Neuronal stem cell (in vitro differentiated cells): ENCODE measurements at regions not wholly inside any gene's neighbourhood (a gene's known extent, or its start where the extent isn't known, plus 50 kb on each side); places are given as distances from the start of the nearest gene placed in this dataset.

Experiments
- DNase-seq: peaks from one replicate; pipeline ENCODE4 v3.0.0-alpha.2; 2013; ENCODE audit warnings: low spot score
- H2AFZ ChIP-seq: one replicate; pipeline ENCODE4 v1.6.1; 2013; ENCODE audit warnings: mild to moderate bottlenecking, low read length, inconsistent platforms
- H2AK5ac ChIP-seq: 2 replicates; pipeline ENCODE4 v1.6.1; 2013; ENCODE audit warnings: low read depth, mild to moderate bottlenecking, inconsistent platforms, low read length, moderate library complexity, mixed read lengths
- H2BK120ac ChIP-seq: 2 replicates; pipeline ENCODE4 v1.6.1; 2013; ENCODE audit warnings: low read depth, mild to moderate bottlenecking, inconsistent platforms, low read length, moderate library complexity, mixed read lengths
- H2BK12ac ChIP-seq: one replicate; pipeline ENCODE4 v1.6.1; 2013; ENCODE audit warnings: low read length, inconsistent platforms
- H2BK15ac ChIP-seq: 2 replicates; pipeline ENCODE4 v1.6.1; 2013; ENCODE audit warnings: mild to moderate bottlenecking, low read length, inconsistent platforms, mixed read lengths
- H2BK5ac ChIP-seq: one replicate; pipeline ENCODE4 v1.6.1; 2013; ENCODE audit warnings: inconsistent platforms, mild to moderate bottlenecking, low read length, moderate library complexity
- H3K14ac ChIP-seq: one replicate; pipeline ENCODE4 v1.6.1; 2013; ENCODE audit warnings: low read length, inconsistent platforms
- H3K18ac ChIP-seq: 2 replicates; pipeline ENCODE4 v1.6.1; 2013; ENCODE audit warnings: low read length, inconsistent platforms
- H3K23ac ChIP-seq: 2 replicates; pipeline ENCODE4 v1.6.1; 2013; ENCODE audit warnings: low read depth, mild to moderate bottlenecking, mixed read lengths, low read length, inconsistent platforms; ENCODE audit not compliant: poor library complexity
- H3K27ac ChIP-seq: replicated peaks from 3 replicates; pipeline ENCODE4 v1.5.1; 2013; ENCODE audit warnings: low read length, inconsistent platforms
- H3K27me3 ChIP-seq, 3 experiments: 2 replicates each; pipeline ENCODE4 v1.6.1; 2013; ENCODE audit warnings: low read length in 3 of 3, mild to moderate bottlenecking in 2 of 3, inconsistent platforms in 1 of 3, low read depth in 1 of 3, mixed read lengths in 1 of 3, moderate library complexity in 1 of 3; ENCODE audit not compliant: control insufficient read depth in 3 of 3, insufficient read depth in 3 of 3
- H3K36me3 ChIP-seq, 2 donors: replicated peaks in 1 of 2; 2 replicates each; pipeline ENCODE4 v1.6.1; 2013; ENCODE audit warnings: low read length in 2 of 2; ENCODE audit not compliant: control insufficient read depth in 2 of 2, insufficient read depth in 2 of 2
- H3K4ac ChIP-seq: 2 replicates; pipeline ENCODE4 v1.6.1; 2013; ENCODE audit warnings: inconsistent platforms, mild to moderate bottlenecking, low read length, moderate library complexity
- H3K4me1 ChIP-seq, 2 donors: 1 replicate in 1 of 2; 2 replicates in 1 of 2; pipeline ENCODE4 v1.6.1; 2013; ENCODE audit warnings: low read length in 2 of 2, low read depth in 1 of 2; ENCODE audit not compliant: control insufficient read depth in 2 of 2, insufficient read depth in 1 of 2
- H3K4me2 ChIP-seq: one replicate; pipeline ENCODE4 v1.6.1; 2013; ENCODE audit warnings: mild to moderate bottlenecking, low read length, inconsistent platforms; ENCODE audit not compliant: insufficient read depth, poor library complexity, severe bottlenecking
- H3K4me3 ChIP-seq, 2 donors: 2 replicates each; pipeline ENCODE4 v1.5.1; 2013; ENCODE audit warnings: low read length in 2 of 2, mild to moderate bottlenecking in 2 of 2, inconsistent platforms in 1 of 2, moderate library complexity in 1 of 2
- H3K79me1 ChIP-seq: one replicate; pipeline ENCODE4 v1.6.1; 2013; ENCODE audit warnings: low read depth, mild to moderate bottlenecking, inconsistent platforms, low read length, moderate library complexity
- H3K9ac ChIP-seq: one replicate; pipeline ENCODE4 v1.6.1; 2013; ENCODE audit warnings: mild to moderate bottlenecking, low read depth, low read length, inconsistent platforms; ENCODE audit not compliant: poor library complexity
- H3K9me3 ChIP-seq, 2 donors: replicated peaks in 1 of 2; 2 replicates each; pipeline versions ENCODE3 to v1.6.1; 2013; ENCODE audit warnings: low read length in 2 of 2, mild to moderate bottlenecking in 2 of 2, inconsistent platforms in 1 of 2, low read depth in 1 of 2, mixed read lengths in 1 of 2, moderate library complexity in 1 of 2; ENCODE audit not compliant: control insufficient read depth in 2 of 2, insufficient read depth in 1 of 2
- H4K8ac ChIP-seq: one replicate; pipeline ENCODE4 v1.6.1; 2013; ENCODE audit warnings: low read depth, mild to moderate bottlenecking, inconsistent platforms, low read length, moderate library complexity
- H4K91ac ChIP-seq: one replicate; pipeline ENCODE4 v1.6.1; 2013; ENCODE audit warnings: low read length, low read depth, mild to moderate bottlenecking, inconsistent platforms; ENCODE audit not compliant: poor library complexity
- WGBS, 2 donors: extraction: QIAGEN DNeasy Blood & Tissue Kit; methylation state at CpG; one replicate each; pipeline ENCODE4 v1.1.7; 2013; ENCODE audit warnings: missing lambda C conversion rate in 2 of 2, mixed read lengths in 1 of 2; ENCODE audit not compliant: insufficient read length in 2 of 2, insufficient replicate concordance in 1 of 2; ENCODE audit errors: extremely low coverage in 2 of 2; 5-methylcytosine and 5-hydroxymethylcytosine counted together

DNA sequence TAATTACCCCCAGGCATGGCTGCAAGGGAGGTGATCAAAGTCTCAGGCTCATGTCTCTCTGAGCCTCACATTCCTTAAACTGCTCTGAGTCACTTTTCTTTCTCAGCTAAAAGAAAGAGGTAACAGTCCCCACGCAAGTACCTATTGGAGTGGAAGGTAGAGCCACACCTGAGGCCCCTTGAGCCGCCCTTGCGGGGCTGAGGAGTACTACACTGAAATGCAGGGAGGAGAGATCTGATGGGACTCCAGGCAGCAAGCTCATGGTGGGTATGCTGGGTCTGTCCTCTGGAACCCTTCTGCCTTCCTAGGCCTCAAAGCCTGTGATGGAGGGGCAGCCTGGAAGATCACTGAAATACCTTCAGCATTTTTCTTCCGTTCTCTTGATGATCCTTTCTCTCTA is 960.0 kb downstream of the DNAJB9 start:
- no peak overlapping the region for H2BK15ac ChIP-seq
- H2BK12ac ChIP-seq = no peak overlapping the region
- no peaks in the 10 kb centered on the region for H3K27me3 ChIP-seq
- no peaks in the 10 kb centered on the region for H3K9me3 ChIP-seq
- no peaks in the 10 kb centered on the region for H3K36me3 ChIP-seq
- H2BK120ac ChIP-seq = no peak overlapping the region
- no peak overlapping the region for H4K8ac ChIP-seq
- no peak overlapping the region for H3K4me2 ChIP-seq
- no peak overlapping the region for H2BK5ac ChIP-seq
- no peaks in the 10 kb centered on the region for H3K4me1 ChIP-seq
- WGBS, 2 donors = no CpG with 5 or more reads among the region's 4 CpGs
- no peak overlapping the region for H3K14ac ChIP-seq
- H3K79me1 ChIP-seq = no peaks in the 10 kb centered on the region
- no peak overlapping the region for H2AK5ac ChIP-seq
- H3K27ac ChIP-seq = no peak overlapping the region
- no peak overlapping the region for H3K9ac ChIP-seq
- H2AFZ ChIP-seq = peak overlapping the region; percentile 20
- no peak overlapping the region for H3K4me3 ChIP-seq
- H4K91ac ChIP-seq = no peak overlapping the region
- no peak overlapping the region for H3K4ac ChIP-seq
- no peak for DNase-seq
- no peak overlapping the region for H3K18ac ChIP-seq
- H3K23ac ChIP-seq = no peak overlapping the region

DNA sequence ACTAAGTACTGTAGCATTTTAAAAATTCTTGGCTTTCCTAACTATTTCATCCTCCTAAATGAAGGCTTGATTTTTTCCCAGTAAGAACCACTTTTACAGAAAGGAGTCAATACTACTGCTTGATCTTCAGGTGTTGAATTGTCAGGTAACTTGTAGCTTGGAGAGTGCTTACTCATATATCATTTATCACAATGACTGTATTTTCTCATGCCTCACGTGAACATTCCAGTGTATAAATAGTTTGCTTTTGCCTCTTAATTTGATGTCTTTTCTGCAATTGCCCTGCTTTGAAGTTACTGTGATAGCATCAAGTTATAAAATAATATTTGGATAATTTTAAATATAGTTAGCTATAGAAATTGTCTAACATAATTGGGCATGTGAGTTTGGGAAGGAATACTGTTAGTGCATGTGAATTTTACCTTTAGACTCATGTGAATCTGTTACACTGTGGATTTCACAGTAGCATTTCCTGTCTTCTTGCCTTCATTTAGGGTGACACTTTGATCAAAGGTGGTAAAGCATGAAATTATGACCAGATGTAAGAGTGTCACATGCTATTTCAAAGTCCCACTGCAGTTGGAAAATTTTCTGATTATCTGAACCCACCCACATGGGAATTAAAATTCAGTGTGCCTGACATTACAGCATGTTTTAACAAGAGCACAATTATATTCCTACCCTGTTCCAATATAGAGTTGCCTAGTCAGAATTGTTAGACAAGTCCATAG is 962.8 kb downstream of the DNAJB9 start:
- Histone ChIP-seq H2BK120ac (no peak overlapping the region), H2BK5ac (no peak overlapping the region), H3K27me3 (no peaks in the 10 kb centered on the region), H2AFZ (no peak overlapping the region), H2BK15ac (no peak overlapping the region), H3K36me3 (no peaks in the 10 kb centered on the region), H3K23ac (no peak overlapping the region), H3K9ac (no peak overlapping the region), H3K4ac (no peak overlapping the region), H3K79me1 (no peaks in the 10 kb centered on the region), H3K14ac (no peak overlapping the region), H2AK5ac (no peak overlapping the region), H3K4me2 (no peak overlapping the region), H3K4me3 (no peak overlapping the region), H4K8ac (no peak overlapping the region), H3K9me3 (no peaks in the 10 kb centered on the region), H3K4me1 (no peaks in the 10 kb centered on the region), H2BK12ac (no peak overlapping the region), H3K18ac (no peak overlapping the region), H4K91ac (no peak overlapping the region), H3K27ac (no peak overlapping the region)
- no CpG with 5 or more reads among the region's 1 CpG for WGBS, 2 donors
- DNase-seq = no peak

DNA sequence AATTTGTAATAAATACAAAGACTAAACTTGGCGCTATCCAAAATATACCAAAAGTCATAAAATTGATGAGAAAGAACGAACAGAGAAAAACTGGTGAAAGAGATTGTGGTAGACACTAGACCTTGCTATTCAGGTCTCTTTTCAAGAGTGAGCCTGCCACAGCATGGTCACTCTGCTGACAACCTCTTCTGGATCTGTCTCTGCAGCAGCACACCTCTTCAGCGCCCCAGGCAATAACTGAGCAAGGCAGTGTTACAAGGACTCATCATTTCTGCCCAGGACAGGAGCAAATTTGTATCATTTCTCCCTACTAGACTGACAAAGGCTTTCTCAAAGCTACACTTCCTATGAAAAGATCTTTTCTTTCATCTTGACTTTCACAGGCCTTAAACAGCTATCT is 976.0 kb downstream of the DNAJB9 start:
- Histone ChIP-seq H3K4me2 (no peak overlapping the region), H4K91ac (no peak overlapping the region), H3K79me1 (no peaks in the 10 kb centered on the region), H2BK5ac (no peak overlapping the region), H2BK15ac (no peak overlapping the region), H3K9me3 (no peaks in the 10 kb centered on the region), H4K8ac (no peak overlapping the region), H3K9ac (no peak overlapping the region), H3K4me1 (no peaks in the 10 kb centered on the region), H2BK12ac (no peak overlapping the region), H2BK120ac (no peak overlapping the region), H3K4me3 (no peak overlapping the region), H3K27ac (no peak overlapping the region), H3K23ac (no peak overlapping the region), H3K27me3 (no peaks in the 10 kb centered on the region), H2AK5ac (no peak overlapping the region), H3K36me3 (no peaks in the 10 kb centered on the region), H3K4ac (no peak overlapping the region), H3K14ac (no peak overlapping the region), H2AFZ (peak overlapping the region; percentile 4), H3K18ac (no peak overlapping the region)
- WGBS, 2 donors = no CpG with 5 or more reads among the region's 3 CpGs
- DNase-seq = no peak

DNA sequence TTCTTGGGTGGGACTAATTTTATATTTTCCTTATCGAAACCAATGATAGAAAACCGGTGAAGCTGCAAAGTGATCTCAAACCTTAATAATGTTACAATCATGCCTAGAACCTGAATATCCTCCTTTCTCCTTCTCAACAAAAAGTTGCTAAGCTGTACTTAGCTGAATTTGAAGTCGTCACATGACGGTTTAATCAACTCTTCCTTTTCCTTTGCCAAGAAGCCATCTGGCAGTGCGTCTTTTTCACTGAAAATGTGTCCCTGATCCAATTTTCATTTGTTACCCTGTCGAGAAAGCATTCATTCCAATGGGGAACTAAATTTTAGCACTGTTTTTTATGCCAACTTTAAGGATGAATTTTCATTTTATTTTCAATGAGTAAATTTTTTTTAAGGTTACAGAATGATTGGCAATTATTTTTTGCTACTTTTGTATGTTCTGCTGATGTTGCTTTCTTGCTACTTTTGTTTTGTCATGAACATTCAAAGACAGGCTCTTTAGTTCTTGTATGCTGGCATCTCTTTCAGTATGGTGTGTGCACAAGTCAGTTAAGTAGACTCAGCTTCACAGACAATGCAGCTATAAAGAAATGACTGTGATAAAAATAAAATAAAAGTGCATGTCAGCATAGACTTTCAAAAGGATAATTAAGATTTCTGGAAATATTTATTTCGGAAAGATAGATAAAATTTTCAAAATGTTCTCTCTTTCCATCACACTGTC is 980.0 kb downstream of the DNAJB9 start:
- Histone ChIP-seq H2BK15ac (no peak overlapping the region), H2AFZ (peak overlapping the region; percentile 53), H3K4ac (no peak overlapping the region), H4K8ac (no peak overlapping the region), H3K9me3 (no peaks in the 10 kb centered on the region), H3K36me3 (no peaks in the 10 kb centered on the region), H3K18ac (no peak overlapping the region), H3K23ac (no peak overlapping the region), H2AK5ac (no peak overlapping the region), H2BK120ac (no peak overlapping the region), H2BK5ac (no peak overlapping the region), H3K79me1 (no peaks in the 10 kb centered on the region), H4K91ac (no peak overlapping the region), H3K27me3 (no peaks in the 10 kb centered on the region), H3K4me1 (no peaks in the 10 kb centered on the region), H3K14ac (no peak overlapping the region), H3K9ac (no peak overlapping the region), H3K4me2 (no peak overlapping the region), H2BK12ac (no peak overlapping the region), H3K27ac (no peak overlapping the region), H3K4me3 (no peak overlapping the region)
- no peak for DNase-seq
- WGBS, 2 donors = no CpG with 5 or more reads among the region's 7 CpGs
